Body of pancreas (tissue), 4 donors: ENCODE measurements at regions not wholly inside any gene's neighbourhood (a gene's known extent, or its start where the extent isn't known, plus 50 kb on each side); places are given as distances from the start of the nearest gene placed in this dataset.

Experiments
- ATAC-seq: fragments of 150-250 bp; one replicate; pipeline ENCODE4 v1.9.1; 2016
- DNase-seq, 4 donors: peaks; one replicate each; pipeline ENCODE4 v3.0.0-alpha.2; 2019
- H3K27ac ChIP-seq, 4 donors: fragments of 200-600 bp; sonication (generic); 1 replicate in 3 of 4; 2 replicates in 1 of 4; pipeline versions ENCODE4 v1.5.1 to v1.6.1; 2016 to 2019; ENCODE audit warnings: mild to moderate bottlenecking in 1 of 4, mixed read lengths in 1 of 4, moderate library complexity in 1 of 4
- H3K27me3 ChIP-seq, 2 donors: fragments of 200-600 bp; sonication (generic); one replicate each; pipeline ENCODE4 v1.6.0; 2016; ENCODE audit warnings: mild to moderate bottlenecking in 1 of 2
- H3K36me3 ChIP-seq, 2 donors: fragments of 200-600 bp; sonication (generic); replicated peaks in 1 of 2; 2 replicates each; pipeline ENCODE4 v1.5.1; 2016; ENCODE audit warnings: low read depth in 2 of 2; ENCODE audit not compliant: insufficient read depth in 1 of 2
- H3K4me1 ChIP-seq: fragments of 200-600 bp; sonication (generic); one replicate; pipeline ENCODE4 v1.6.0; 2016
- H3K4me3 ChIP-seq, 2 donors: fragments of 200-600 bp; sonication (generic); 1 replicate in 1 of 2; 2 replicates in 1 of 2; pipeline ENCODE4 v1.5.1; 2016 to 2019
- H3K9me3 ChIP-seq, 3 donors: fragments of 200-600 bp; sonication (generic); 1 replicate in 2 of 3; 2 replicates in 1 of 3; pipeline ENCODE4 v1.5.1; 2016
- POLR2A ChIP-seq, 3 donors: fragments of 450-650 bp; IDR thresholded peaks; one replicate each; pipeline ENCODE4 v1.6.1; 2016; ENCODE audit warnings: antibody characterized with exemption in 3 of 3, mild to moderate bottlenecking in 2 of 3
- WGBS, 2 donors: methylation state at CpG; one replicate each; pipeline ENCODE4 v1.1.5; 2017; 5-methylcytosine and 5-hydroxymethylcytosine counted together
- intact Hi-C: fragments of 100-400 bp; cut with DNase I; formaldehyde crosslinking; loops from one replicate; pipeline ENCODE4 v1.15.1; 2023
- TF ChIP-seq, protein P1 (sequence below), 7 experiments: fragments of 450-650 bp in 4 of 7; fragments of 200-600 bp in 3 of 7; sonication (generic) in 3 of 7; IDR thresholded peaks; one replicate each; pipeline ENCODE4 v1.5.1; 2016 to 2019; ENCODE audit warnings: antibody characterized with exemption in 7 of 7

DNA sequence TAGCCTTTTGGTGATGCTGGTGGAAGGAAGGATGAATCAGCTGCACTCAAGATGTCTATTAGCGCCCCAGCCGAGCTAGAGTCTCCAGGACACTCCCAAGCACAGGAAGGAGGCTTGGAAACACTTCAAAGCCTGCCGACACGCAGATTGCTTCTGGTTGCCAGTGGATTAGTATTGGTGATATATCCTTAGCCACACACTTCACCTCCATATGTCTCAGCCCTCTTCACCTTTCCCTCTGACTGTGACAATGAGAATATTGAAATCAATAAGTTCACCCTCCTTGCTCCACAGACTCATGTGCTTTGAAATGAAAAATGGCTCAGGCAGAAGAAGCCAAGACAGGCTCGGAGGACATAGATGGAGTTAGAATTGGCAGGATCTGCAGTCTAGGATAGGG is 102.9 kb upstream of the LRRN1 start:
- WGBS, 2 donors, result 76 to 86% methylated on average over 5 of the region's 5 CpGs
- no peak overlapping the region for H3K27ac ChIP-seq

DNA sequence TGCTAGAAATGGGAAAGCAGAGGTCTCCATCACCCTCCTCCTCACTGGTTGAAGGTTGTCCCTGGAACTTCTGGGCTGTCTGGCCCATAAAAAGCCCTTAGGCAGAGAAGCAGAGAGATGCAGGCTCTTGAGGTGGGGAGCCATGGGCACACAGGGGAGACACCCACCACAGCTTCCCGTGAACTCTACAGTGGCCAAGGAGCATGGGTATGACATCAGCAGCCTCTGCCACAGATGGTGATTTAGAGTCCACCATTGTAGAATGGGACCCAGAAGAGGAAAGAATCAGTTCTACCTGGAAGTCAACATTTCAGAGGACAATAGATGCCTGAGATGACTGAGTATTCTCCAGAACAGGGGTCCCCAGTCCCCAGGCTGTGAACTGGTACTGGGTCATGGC is 105.6 kb upstream of the LRRN1 start:
- intact Hi-C loops, result no loop called here
- 89 to 100% methylated on average over 1 of the region's 1 CpG for WGBS, 2 donors
- Histone ChIP-seq H3K9me3 (no peaks in the 10 kb centered on the region), H3K4me3 (no peak overlapping the region), H3K27ac (no peak overlapping the region), H3K4me1 (no peaks in the 10 kb centered on the region), H3K27me3 (no peaks in the 10 kb centered on the region), H3K36me3 (no peaks in the 10 kb centered on the region)
- ATAC-seq (no peak), DNase-seq (no peak)
- TF ChIP-seq, protein P1, sequence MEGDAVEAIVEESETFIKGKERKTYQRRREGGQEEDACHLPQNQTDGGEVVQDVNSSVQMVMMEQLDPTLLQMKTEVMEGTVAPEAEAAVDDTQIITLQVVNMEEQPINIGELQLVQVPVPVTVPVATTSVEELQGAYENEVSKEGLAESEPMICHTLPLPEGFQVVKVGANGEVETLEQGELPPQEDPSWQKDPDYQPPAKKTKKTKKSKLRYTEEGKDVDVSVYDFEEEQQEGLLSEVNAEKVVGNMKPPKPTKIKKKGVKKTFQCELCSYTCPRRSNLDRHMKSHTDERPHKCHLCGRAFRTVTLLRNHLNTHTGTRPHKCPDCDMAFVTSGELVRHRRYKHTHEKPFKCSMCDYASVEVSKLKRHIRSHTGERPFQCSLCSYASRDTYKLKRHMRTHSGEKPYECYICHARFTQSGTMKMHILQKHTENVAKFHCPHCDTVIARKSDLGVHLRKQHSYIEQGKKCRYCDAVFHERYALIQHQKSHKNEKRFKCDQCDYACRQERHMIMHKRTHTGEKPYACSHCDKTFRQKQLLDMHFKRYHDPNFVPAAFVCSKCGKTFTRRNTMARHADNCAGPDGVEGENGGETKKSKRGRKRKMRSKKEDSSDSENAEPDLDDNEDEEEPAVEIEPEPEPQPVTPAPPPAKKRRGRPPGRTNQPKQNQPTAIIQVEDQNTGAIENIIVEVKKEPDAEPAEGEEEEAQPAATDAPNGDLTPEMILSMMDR (IDR thresholded peaks at IDR 0.05), result no peak
- no peak for TF ChIP-seq POLR2A (IDR thresholded peaks at IDR 0.05)

More for the DNA sequence above, 102.9 kb upstream of the LRRN1 start:
- Histone ChIP-seq H3K27me3 (no peaks in the 10 kb centered on the region), H3K36me3 (no peaks in the 10 kb centered on the region), H3K4me1 (peaks cover 21% of the 10 kb centered on the region), H3K4me3 (no peak overlapping the region), H3K9me3 (no peaks in the 10 kb centered on the region)
- intact Hi-C loops, result no loop called here
- TF ChIP-seq POLR2A (IDR thresholded peaks at IDR 0.05), result no peak
- TF ChIP-seq, protein P1 (IDR thresholded peaks at IDR 0.05), result no peak
- ATAC-seq (no peak), DNase-seq (no peak)

DNA sequence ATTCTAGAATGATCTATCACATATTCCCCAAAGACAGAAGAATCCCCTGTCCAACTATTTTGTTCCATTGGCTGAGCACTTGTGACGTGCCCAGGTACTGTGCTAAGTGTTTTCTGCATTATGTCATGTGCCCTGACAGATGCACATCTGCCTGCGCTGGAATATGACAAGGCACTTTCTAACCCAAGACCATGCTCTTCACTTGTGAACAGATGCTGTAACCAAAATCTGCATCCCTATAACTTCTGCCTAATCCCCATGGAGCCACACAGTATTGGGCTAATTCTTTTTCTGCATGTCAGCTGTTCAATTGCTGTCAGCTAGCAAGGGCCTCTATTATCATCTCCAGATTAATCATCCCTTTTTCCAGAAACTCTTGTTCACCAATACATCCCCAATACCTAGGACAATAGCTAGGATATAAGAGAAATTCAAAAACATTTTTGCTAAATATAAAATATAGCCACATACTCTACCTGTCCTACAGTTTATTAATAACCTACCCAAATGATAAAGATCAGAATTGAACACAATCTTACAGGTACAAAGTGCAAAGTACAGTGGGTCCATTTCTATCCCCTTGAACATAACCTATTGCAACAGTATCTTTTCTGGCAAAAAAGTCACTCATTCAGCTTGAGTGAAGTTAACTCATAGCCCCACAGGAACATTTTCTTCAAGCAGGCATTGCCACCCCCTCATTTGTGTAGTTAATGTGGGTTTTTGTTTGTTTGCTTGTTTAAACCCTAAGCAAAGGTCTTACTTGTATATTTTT is 109.4 kb upstream of the LRRN1 start:
- Histone ChIP-seq H3K4me3 (no peak overlapping the region), H3K27ac (no peak overlapping the region), H3K36me3 (no peaks in the 10 kb centered on the region), H3K4me1 (no peaks in the 10 kb centered on the region), H3K27me3 (no peaks in the 10 kb centered on the region), H3K9me3 (no peaks in the 10 kb centered on the region)
- intact Hi-C loops, result no loop called here
- ATAC-seq, result no peak
- DNase-seq, result no peak
- 63 to 65% methylated on average over 2 of the region's 2 CpGs for WGBS, 2 donors
- no peak for TF ChIP-seq POLR2A (IDR thresholded peaks at IDR 0.05)
- TF ChIP-seq, protein P1 (IDR thresholded peaks at IDR 0.05), result no peak

DNA sequence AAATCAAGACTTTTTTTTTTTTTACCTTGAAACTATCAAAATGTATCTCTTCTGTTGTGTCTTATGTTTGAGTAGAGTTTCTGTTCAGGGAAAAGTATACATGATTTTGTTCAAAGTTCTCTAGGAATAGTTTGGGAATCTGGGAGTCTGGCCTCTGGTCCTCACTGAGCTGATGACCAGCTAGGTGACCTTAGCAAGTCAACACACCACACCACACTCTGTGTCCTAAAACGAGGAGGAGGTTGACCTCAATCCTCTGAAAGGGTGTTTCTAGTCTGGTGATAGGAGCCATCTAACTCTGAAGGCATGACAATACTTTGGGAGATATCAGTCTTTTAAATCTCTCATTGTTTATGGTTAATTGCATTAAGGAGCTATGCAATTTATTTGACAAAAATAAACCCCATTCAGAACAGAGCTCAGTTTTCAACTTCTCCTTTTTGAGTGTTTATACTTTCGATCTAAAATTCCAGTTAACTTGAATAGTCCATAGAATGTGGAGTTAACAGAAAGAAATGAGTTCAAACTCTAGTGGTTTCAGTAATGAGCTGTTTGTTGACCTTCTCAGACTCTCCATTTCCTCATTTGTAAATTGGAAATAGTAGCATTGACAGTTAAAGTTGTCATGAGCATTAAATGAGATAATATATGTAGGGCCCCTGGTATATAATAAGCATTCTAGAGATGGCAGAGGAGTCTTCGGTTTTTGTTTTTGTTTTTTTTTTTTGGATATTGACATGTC is 112.2 kb upstream of the LRRN1 start:
- TF ChIP-seq POLR2A (IDR thresholded peaks at IDR 0.05), result no peak
- TF ChIP-seq, protein P1 (IDR thresholded peaks at IDR 0.05), result no peak
- Histone ChIP-seq H3K27me3 (no peaks in the 10 kb centered on the region), H3K4me1 (no peaks in the 10 kb centered on the region), H3K9me3 (no peaks in the 10 kb centered on the region), H3K4me3 (no peak overlapping the region), H3K36me3 (no peaks in the 10 kb centered on the region), H3K27ac (no peak overlapping the region)
- DNase-seq, result no peak
- WGBS, 2 donors, result 71 to 82% methylated on average over 3 of the region's 3 CpGs
- intact Hi-C loops, result no loop called here
- no peak for ATAC-seq
